NCI-H187 treated with DMSO at 0.1 percent for 48 hours (cell line): ENCODE measurements at regions not wholly inside any gene's neighbourhood (a gene's known extent, or its start where the extent isn't known, plus 50 kb on each side); places are given as distances from the start of the nearest gene placed in this dataset.
"Not testable (repeated sequence)": the region's sequence is repeated elsewhere in the genome, so short reads cannot be mapped to it uniquely, and the experiment has no call there.

Source experiments
- DNase-seq: peaks from one replicate; lab custom pipeline; 2025; lab: John Stamatoyannopoulos, UW

GRCh38 chr14:98189944-98190343 is 1082.1 kb downstream of the BCL11B start:
- no peak for DNase-seq

- no peak for DNase-seq
These were observed 1079.1 kb downstream of the BCL11B start for GRCh38 chr14:98192946-98193345.

GRCh38 chr14:98194821-98195220 is 1077.2 kb downstream of the BCL11B start:
- no peak for DNase-seq

GRCh38 chr14:98195256-98195655 is 1076.7 kb downstream of the BCL11B start:
- DNase-seq: no peak

- DNase-seq: no peak
These were observed 1074.1 kb downstream of the BCL11B start for GRCh38 chr14:98197933-98198332.

GRCh38 chr14:98198385-98198784 is 1073.6 kb downstream of the BCL11B start:
- peak; percentile 11 for DNase-seq

GRCh38 chr14:98200601-98201000 is 1071.4 kb downstream of the BCL11B start:
- DNase-seq: no peak

- DNase-seq: no peak
These were observed 1068.6 kb downstream of the BCL11B start for GRCh38 chr14:98203421-98203820.

- DNase-seq: no peak
These were observed 1067.9 kb downstream of the BCL11B start for GRCh38 chr14:98204139-98204538.

- no peak for DNase-seq
These were observed 1064.6 kb downstream of the BCL11B start for GRCh38 chr14:98207415-98207814.

- DNase-seq: no peak
These were observed 1063.8 kb downstream of the BCL11B start for GRCh38 chr14:98208211-98208611.

GRCh38 chr14:98208943-98209342 is 1063.1 kb downstream of the BCL11B start:
- no peak for DNase-seq

- no peak for DNase-seq
These were observed 1061.8 kb downstream of the BCL11B start for GRCh38 chr14:98210045-98210672.

GRCh38 chr14:98217530-98217929 is 1054.5 kb downstream of the BCL11B start:
- DNase-seq: no peak

- no peak for DNase-seq
These were observed 1053.8 kb downstream of the BCL11B start for GRCh38 chr14:98218218-98218617.

GRCh38 chr14:98219638-98220037 is 1052.4 kb downstream of the BCL11B start:
- DNase-seq: no peak

GRCh38 chr14:98223106-98223505 is 1048.9 kb downstream of the BCL11B start:
- no peak for DNase-seq

- DNase-seq: not testable (repeated sequence)
These were observed 1048.3 kb downstream of the BCL11B start for GRCh38 chr14:98223710-98224109.

- DNase-seq: no peak
These were observed 1045.6 kb downstream of the BCL11B start for GRCh38 chr14:98226411-98226810.

GRCh38 chr14:98227000-98227726 is 1044.8 kb downstream of the BCL11B start:
- no peak for DNase-seq

- no peak for DNase-seq
These were observed 1044.3 kb downstream of the BCL11B start for GRCh38 chr14:98227727-98228111.

- DNase-seq: no peak
These were observed 1042.2 kb downstream of the BCL11B start for GRCh38 chr14:98229656-98230366.

- DNase-seq: no peak
These were observed 1041.6 kb downstream of the BCL11B start for GRCh38 chr14:98230411-98230810.
